SW480 (cell line): ENCODE measurements at regions not wholly inside any gene's neighbourhood (a gene's known extent, or its start where the extent isn't known, plus 50 kb on each side); places are given as distances from the start of the nearest gene placed in this dataset.

Source experiments
- DNase-seq: peaks from one replicate; pipeline ENCODE4 v3.0.0-alpha.2; 2016; ENCODE audit warnings: low spot score

GRCh38 chr3:106533788-106534160, 665.0 kb upstream of the CBLB start:
- no peak for DNase-seq

GRCh38 chr3:106534206-106534605, 665.4 kb upstream of the CBLB start:
- peak; percentile 42 for DNase-seq

- no peak for DNase-seq
Observed at GRCh38 chr3:106540743-106541142, 671.9 kb upstream of the CBLB start.

GRCh38 chr3:106542101-106542769, 673.4 kb upstream of the CBLB start:
- DNase-seq, result no peak

- DNase-seq, result no peak
Observed at GRCh38 chr3:106552351-106553043, 683.7 kb upstream of the CBLB start.

GRCh38 chr3:106560451-106560966, 691.7 kb upstream of the CBLB start:
- peak; percentile 46 for DNase-seq

GRCh38 chr3:106566277-106566676, 697.5 kb upstream of the CBLB start:
- DNase-seq, result no peak

- DNase-seq, result no peak
Observed at GRCh38 chr3:106570426-106570825, 701.6 kb upstream of the CBLB start.

- no peak for DNase-seq
Observed at GRCh38 chr3:106573605-106574004, 704.8 kb upstream of the CBLB start.

- DNase-seq, result no peak
Observed at GRCh38 chr3:106575029-106575428, 706.2 kb upstream of the CBLB start.

- DNase-seq, result no peak
Observed at GRCh38 chr3:106577241-106577640, 708.4 kb upstream of the CBLB start.

GRCh38 chr3:106578911-106579310, 710.1 kb upstream of the CBLB start:
- DNase-seq, result no peak

GRCh38 chr3:106582151-106582550, 713.3 kb upstream of the CBLB start:
- DNase-seq, result no peak

GRCh38 chr3:106587551-106587950, 718.7 kb upstream of the CBLB start:
- no peak for DNase-seq

GRCh38 chr3:106588739-106589138, 719.9 kb upstream of the CBLB start:
- no peak for DNase-seq

GRCh38 chr3:106589311-106589942, 720.6 kb upstream of the CBLB start:
- no peak for DNase-seq

GRCh38 chr3:106590216-106590615, 721.4 kb upstream of the CBLB start:
- DNase-seq, result no peak

GRCh38 chr3:106593381-106593780, 724.6 kb upstream of the CBLB start:
- no peak for DNase-seq

- DNase-seq, result peak; percentile 50
Observed at GRCh38 chr3:106609666-106610301, 741.0 kb upstream of the CBLB start.

GRCh38 chr3:106610362-106610959, 741.6 kb upstream of the CBLB start:
- no peak for DNase-seq

- no peak for DNase-seq
Observed at GRCh38 chr3:106611116-106611515, 742.3 kb upstream of the CBLB start.

- DNase-seq, result no peak
Observed at GRCh38 chr3:106611841-106612240, 743.0 kb upstream of the CBLB start.
